Panc1 (cell line): ENCODE measurements at regions not wholly inside any gene's neighbourhood (a gene's known extent, or its start where the extent isn't known, plus 50 kb on each side); places are given as distances from the start of the nearest gene placed in this dataset.

Source experiments
- POLR2AphosphoS5 ChIP-seq: IDR thresholded peaks from 2 replicates; pipeline ENCODE4 v1.6.1; 2012; ENCODE audit warnings: mild to moderate bottlenecking, low read depth, low read length, moderate library complexity
- TCF7L2 ChIP-seq: IDR thresholded peaks from 2 replicates; pipeline ENCODE4 v1.6.1; 2011; ENCODE audit warnings: mild to moderate bottlenecking, low read depth, low read length, inconsistent platforms

DNA sequence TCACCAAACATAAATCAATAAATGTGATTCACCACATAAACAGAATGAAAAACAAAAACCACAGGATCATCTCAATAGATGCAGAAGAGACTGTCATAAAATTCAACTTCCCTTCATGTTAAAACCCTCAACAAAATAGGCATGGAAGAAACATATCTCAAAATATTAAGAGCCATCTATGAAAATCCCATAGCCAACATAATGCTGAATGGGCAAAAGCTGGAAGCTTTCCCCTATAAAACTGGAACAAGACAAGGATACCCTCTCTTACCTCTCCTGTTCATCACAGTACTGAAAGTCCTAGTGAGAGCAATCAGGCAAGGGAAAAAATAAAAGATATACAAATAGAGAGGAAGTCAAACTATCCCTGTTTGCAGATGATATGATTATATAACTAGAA lies 806.1 kb upstream of the MIR17HG start:
- TF ChIP-seq TCF7L2 = no peak
- no peak for TF ChIP-seq POLR2AphosphoS5
